ENCODE measurements at regions not wholly inside any gene's neighbourhood (a gene's known extent, or its start where the extent isn't known, plus 50 kb on each side); places are given as distances from the start of the nearest gene placed in this dataset.

- TF ChIP-seq CTCF (IDR thresholded peaks at IDR 0.05 in 8 of 11, conservative IDR thresholded peaks at IDR 0.05 in 3 of 11) (no peak), POLR2A (IDR thresholded peaks at IDR 0.05) (no peak), POLR2AphosphoS5 (IDR thresholded peaks at IDR 0.05) (no peak)
Observed at GRCh38 chrX:122269243-122269781, 914.8 kb upstream of the GRIA3 start.

Data from spleen (tissue), 7 donors.